CD14-positive monocyte (primary cell): ENCODE measurements at regions not wholly inside any gene's neighbourhood (a gene's known extent, or its start where the extent isn't known, plus 50 kb on each side); places are given as distances from the start of the nearest gene placed in this dataset.

Source experiments
- DNase-seq, 3 donors: peaks; one replicate each; pipeline ENCODE4 v3.0.0-alpha.2; 2011 to 2022
- H2AFZ ChIP-seq: 2 replicates; pipeline ENCODE4 v1.6.0; 2012; ENCODE audit warnings: mild to moderate bottlenecking, low read depth, low read length, inconsistent platforms; ENCODE audit not compliant: insufficient read depth, poor library complexity, severe bottlenecking
- H3K27ac ChIP-seq, 2 donors: 1 replicate in 1 of 2; 2 replicates in 1 of 2; pipeline ENCODE4 v1.5.1; 2012 to 2013; ENCODE audit warnings: low read length in 2 of 2, control low read depth in 1 of 2, inconsistent platforms in 1 of 2, low read depth in 1 of 2, mild to moderate bottlenecking in 1 of 2
- H3K27me3 ChIP-seq, 2 donors: one replicate each; pipeline versions ENCODE4 v1.6.0 to v1.6.1; 2011 to 2013; ENCODE audit warnings: low read length in 2 of 2; ENCODE audit not compliant: control insufficient read depth in 2 of 2, insufficient read depth in 2 of 2
- H3K36me3 ChIP-seq, 2 donors: replicated peaks in 1 of 2; 1 replicate in 1 of 2; 2 replicates in 1 of 2; pipeline versions ENCODE4 v1.5.1 to v1.6.1; 2012 to 2013; ENCODE audit warnings: low read length in 2 of 2, control low read depth in 1 of 2, inconsistent platforms in 1 of 2, mild to moderate bottlenecking in 1 of 2; ENCODE audit not compliant: insufficient read depth in 2 of 2, control insufficient read depth in 1 of 2
- H3K4me1 ChIP-seq, 2 donors: 1 replicate in 1 of 2; 2 replicates in 1 of 2; pipeline versions ENCODE4 v1.5.1 to v1.6.1; 2012 to 2013; ENCODE audit warnings: low read length in 2 of 2, control low read depth in 1 of 2, inconsistent platforms in 1 of 2, mild to moderate bottlenecking in 1 of 2, moderate library complexity in 1 of 2; ENCODE audit not compliant: insufficient read depth in 2 of 2, control insufficient read depth in 1 of 2
- H3K4me2 ChIP-seq: replicated peaks from 2 replicates; pipeline ENCODE3; 2012; ENCODE audit warnings: low read length, moderate library complexity, mild to moderate bottlenecking; ENCODE audit not compliant: poor library complexity, severe bottlenecking; ENCODE audit errors: extremely low read depth
- H3K4me3 ChIP-seq, 3 experiments: fragments of 200-600 bp in 1 of 3; sonication (generic) in 1 of 3; replicated peaks in 1 of 3; 1 replicate in 2 of 3; 2 replicates in 1 of 3; pipeline ENCODE4 v1.5.1; 2011 to 2013; ENCODE audit warnings: low read length in 3 of 3, mild to moderate bottlenecking in 3 of 3, control low read depth in 2 of 3, low read depth in 2 of 3, inconsistent platforms in 1 of 3, moderate library complexity in 1 of 3
- H3K79me2 ChIP-seq: 2 replicates; pipeline ENCODE4 v1.6.0; 2012; ENCODE audit warnings: mild to moderate bottlenecking, control low read depth, inconsistent platforms, low read length, moderate library complexity; ENCODE audit not compliant: insufficient read depth
- H3K9ac ChIP-seq: 2 replicates; pipeline ENCODE4 v1.6.0; 2017; ENCODE audit warnings: low read length, mild to moderate bottlenecking; ENCODE audit not compliant: insufficient read depth, poor library complexity, severe bottlenecking
- H3K9me3 ChIP-seq, 2 donors: replicated peaks in 1 of 2; 1 replicate in 1 of 2; 2 replicates in 1 of 2; pipeline versions ENCODE4 v1.5.1 to v1.6.1; 2012 to 2013; ENCODE audit warnings: low read length in 2 of 2, control low read depth in 1 of 2; ENCODE audit not compliant: control insufficient read depth in 1 of 2, insufficient read depth in 1 of 2
- H4K20me1 ChIP-seq: 2 replicates; pipeline ENCODE4 v1.6.0; 2012; ENCODE audit warnings: mild to moderate bottlenecking, low read length, control low read depth, moderate library complexity; ENCODE audit not compliant: insufficient read depth
- H3K27ac Mint-ChIP-seq, 7 donors: one replicate each; pipeline ENCODE4 v1.8.0; 2020; ENCODE audit warnings: mild to moderate bottlenecking in 7 of 7, mixed read lengths in 7 of 7, moderate library complexity in 6 of 7, inconsistent platforms in 2 of 7
- H3K27me3 Mint-ChIP-seq, 3 donors: one replicate each; pipeline ENCODE4 v1.8.0; 2021 to 2022; ENCODE audit warnings: low read depth in 3 of 3, mild to moderate bottlenecking in 3 of 3, mixed read lengths in 3 of 3, moderate library complexity in 3 of 3, inconsistent platforms in 1 of 3
- H3K36me3 Mint-ChIP-seq, 2 donors: one replicate each; pipeline ENCODE4 v1.8.0; 2020; ENCODE audit warnings: mixed read lengths in 2 of 2, inconsistent platforms in 1 of 2, mild to moderate bottlenecking in 1 of 2
- H3K4me1 Mint-ChIP-seq: one replicate; pipeline ENCODE4 v1.8.0; 2020; ENCODE audit warnings: mild to moderate bottlenecking, mixed read lengths
- H3K4me3 Mint-ChIP-seq, 2 donors: one replicate each; pipeline ENCODE4 v1.8.0; 2020; ENCODE audit warnings: mild to moderate bottlenecking in 2 of 2, mixed read lengths in 2 of 2, moderate library complexity in 1 of 2
- H3K9me3 Mint-ChIP-seq, 7 donors: one replicate each; pipeline ENCODE4 v1.8.0; 2020 to 2022; ENCODE audit warnings: mixed read lengths in 7 of 7, mild to moderate bottlenecking in 6 of 7, moderate library complexity in 6 of 7, inconsistent platforms in 2 of 7
- CTCF ChIP-seq: fragments of 200-600 bp; IDR thresholded peaks from one replicate; pipeline ENCODE4 v1.8.0; 2022; ENCODE audit warnings: antibody characterized with exemption, mild to moderate bottlenecking
- WGBS: methylation state at CpG from one replicate; pipeline ENCODE4 v1.1.5; 2013; ENCODE audit warnings: missing lambda C conversion rate; ENCODE audit not compliant: insufficient coverage; 5-methylcytosine and 5-hydroxymethylcytosine counted together
- intact Hi-C, 2 donors: fragments of 100-400 bp; cut with micrococcal nuclease; formaldehyde crosslinking; loops; one replicate each; pipeline versions ENCODE4 v1.15.0 to v1.15.1; 2023

- H3K4me1 Mint-ChIP-seq = peaks cover 2% of the 10 kb centered on the region
- 100% methylated on average over 1 of the region's 4 CpGs for WGBS
Observed at GRCh38 chr4:155506745-155507144, 130.0 kb upstream of the MAP9 start.

GRCh38 chr4:155505321-155505720 lies 128.6 kb upstream of the MAP9 start:
- Histone ChIP-seq H3K27ac (no peak overlapping the region), H3K4me1 (no peaks in the 10 kb centered on the region), H3K79me2 (no peaks in the 10 kb centered on the region), H3K9me3 (no peaks in the 10 kb centered on the region), H3K4me3 (no peak overlapping the region), H2AFZ (no peak overlapping the region), H3K4me2 (no peak overlapping the region), H3K9ac (no peak overlapping the region), H3K27me3 (no peaks in the 10 kb centered on the region), H3K36me3 (no peaks in the 10 kb centered on the region), H4K20me1 (no peaks in the 10 kb centered on the region)
- TF ChIP-seq CTCF = no peak
- Mint-ChIP-seq H3K36me3 (no peaks in the 10 kb centered on the region), H3K27me3 (peaks cover 0 to 2% (median 0%) of the 10 kb centered on the region in 3 donors), H3K27ac (no peak overlapping the region), H3K4me3 (no peak overlapping the region), H3K4me1 (peaks cover 2% of the 10 kb centered on the region), H3K9me3 (peaks cover 0 to 6% (median 0%) of the 10 kb centered on the region in 7 donors)
- WGBS = 100% methylated on average over 1 of the region's 3 CpGs
- DNase-seq = no peak
- intact Hi-C loops = no loop called here

More at GRCh38 chr4:155506745-155507144, 130.0 kb upstream of the MAP9 start:
- TF ChIP-seq CTCF = no peak
- no peak overlapping the region for H2AFZ ChIP-seq
- H3K4me1 ChIP-seq = no peaks in the 10 kb centered on the region
- intact Hi-C loops = no loop called here
- H3K27me3 Mint-ChIP-seq = peaks cover 0 to 2% (median 0%) of the 10 kb centered on the region in 3 donors
- H3K4me2 ChIP-seq = no peak overlapping the region
- DNase-seq = no peak
- no peak overlapping the region for H3K27ac ChIP-seq
- no peaks in the 10 kb centered on the region for H3K36me3 ChIP-seq
- no peak overlapping the region for H3K9ac ChIP-seq
- no peaks in the 10 kb centered on the region for H3K79me2 ChIP-seq
- H3K9me3 Mint-ChIP-seq = peaks cover 0 to 6% (median 0%) of the 10 kb centered on the region in 7 donors
- H3K36me3 Mint-ChIP-seq = no peaks in the 10 kb centered on the region
- no peaks in the 10 kb centered on the region for H3K27me3 ChIP-seq
- no peak overlapping the region for H3K27ac Mint-ChIP-seq
- H4K20me1 ChIP-seq = no peaks in the 10 kb centered on the region
- no peak overlapping the region for H3K4me3 Mint-ChIP-seq
- no peaks in the 10 kb centered on the region for H3K9me3 ChIP-seq
- no peak overlapping the region for H3K4me3 ChIP-seq
